K562 (cell line): ENCODE measurements at regions not wholly inside any gene's neighbourhood (a gene's known extent, or its start where the extent isn't known, plus 50 kb on each side); places are given as distances from the start of the nearest gene placed in this dataset.

Experiments used
- ARHGAP35 ChIP-seq: fragments of 450-650 bp; IDR thresholded peaks from 2 replicates; pipeline ENCODE4 v1.6.1; 2018; ENCODE audit not compliant: partially characterized antibody
- CTCF ChIP-seq, 3 experiments: IDR thresholded peaks in 2 of 3; conservative IDR thresholded peaks in 1 of 3; 2 replicates each; pipeline ENCODE4 v1.5.1; 2011 to 2012; ENCODE audit warnings: low read length in 3 of 3, mild to moderate bottlenecking in 3 of 3, control low read depth in 2 of 3, improper control_type of control experiment in 1 of 3, inconsistent platforms in 1 of 3, low read depth in 1 of 3, mixed read lengths in 1 of 3, moderate library complexity in 1 of 3; ENCODE audit not compliant: insufficient read depth in 2 of 3
- FOXM1 ChIP-seq, 2 experiments: fragments of 450-650 bp in 1 of 2; sonication (generic) in 1 of 2; formaldehyde crosslinking in 1 of 2; IDR thresholded peaks; 2 replicates each; pipeline versions ENCODE4 v1.6.1 to v1.9.0; 2017 to 2022; ENCODE audit warnings: low read depth in 2 of 2, mild to moderate bottlenecking in 2 of 2, missing genetic modification reagents in 1 of 2, moderate library complexity in 1 of 2
- JUND ChIP-seq, 2 experiments: IDR thresholded peaks; 2 replicates in 1 of 2; 3 replicates in 1 of 2; pipeline ENCODE4 v1.6.1; 2011; ENCODE audit warnings: borderline replicate concordance in 2 of 2, low read depth in 2 of 2, low read length in 2 of 2, improper control_type of control experiment in 1 of 2, missing biosample characterization in 1 of 2, missing genetic modification characterization in 1 of 2, missing genetic modification reagents in 1 of 2
- MEF2A ChIP-seq: IDR thresholded peaks from 2 replicates; pipeline ENCODE4 v1.6.1; 2011; ENCODE audit warnings: low read depth, mild to moderate bottlenecking, low read length, moderate library complexity; ENCODE audit not compliant: control insufficient read depth
- MTA3 ChIP-seq: fragments of 450-650 bp; formaldehyde crosslinking; IDR thresholded peaks from 2 replicates; pipeline ENCODE4 v1.6.1; 2017; ENCODE audit warnings: mild to moderate bottlenecking, borderline replicate concordance
- POLR2A ChIP-seq: fragments of 450-650 bp; conservative IDR thresholded peaks from 2 replicates; pipeline ENCODE4 v1.6.1; 2016
- RNF219 ChIP-seq: fragments of 250-450 bp; sonication (Bioruptor Pico); IDR thresholded peaks from 2 replicates; pipeline ENCODE4 v1.5.0; 2022; ENCODE audit warnings: mild to moderate bottlenecking
- SNAPC5 ChIP-seq: fragments of 250-450 bp; sonication (Bioruptor Pico); IDR thresholded peaks from 2 replicates; pipeline ENCODE4 v1.8.0; 2021; ENCODE audit warnings: moderate library complexity, mild to moderate bottlenecking, inconsistent platforms
- USF2 ChIP-seq: sonication (generic); formaldehyde crosslinking; IDR thresholded peaks from 2 replicates; pipeline ENCODE4 v1.5.0; 2020; ENCODE audit warnings: missing genetic modification reagents
- ZFP36 ChIP-seq: fragments of 150-350 bp; IDR thresholded peaks from 2 replicates; pipeline ENCODE4 v1.6.1; 2018; ENCODE audit warnings: low read length, low read depth; ENCODE audit not compliant: partially characterized antibody

- TF ChIP-seq CTCF (IDR thresholded peaks at IDR 0.05 in 2 of 3, conservative IDR thresholded peaks at IDR 0.05 in 1 of 3; ENCODE audit: insufficient read depth in 2 of 3, low read depth in 1 of 3, low read length in 3 of 3): no peak
- no peak for TF ChIP-seq ZFP36
- no peak for TF ChIP-seq USF2 (CRISPR knock-in tag)
- TF ChIP-seq RNF219 (CRISPR knock-in tag): no peak
- no peak for TF ChIP-seq FOXM1 (IDR thresholded peaks at IDR 0.05; ENCODE audit: low read depth)
- TF ChIP-seq FOXM1 (CRISPR knock-in tag; IDR thresholded peaks at IDR 0.05; ENCODE audit: low read depth): no peak
- TF ChIP-seq MEF2A: no peak
- TF ChIP-seq POLR2A: no peak
- no peak for TF ChIP-seq JUND (IDR thresholded peaks at IDR 0.05; ENCODE audit: borderline replicate concordance, low read depth, low read length)
- TF ChIP-seq JUND (tag; IDR thresholded peaks at IDR 0.05; ENCODE audit: borderline replicate concordance, low read depth, low read length): no peak
- no peak for TF ChIP-seq ARHGAP35
- no peak for TF ChIP-seq MTA3
- no peak for TF ChIP-seq SNAPC5 (CRISPR knock-in tag)
These were observed 707.2 kb upstream of the REG3G start for GRCh38 chr2:78318275-78318674.
